Transverse colon (tissue), 4 donors: ENCODE measurements at regions not wholly inside any gene's neighbourhood (a gene's known extent, or its start where the extent isn't known, plus 50 kb on each side); places are given as distances from the start of the nearest gene placed in this dataset.

ENCODE experiments used
- DNase-seq: peaks from one replicate; pipeline ENCODE4 v3.0.0-alpha.2; 2019
- H3K27ac ChIP-seq, 4 donors: fragments of 200-600 bp; sonication (generic); 2 replicates each; pipeline ENCODE4 v1.5.1; 2016 to 2018; ENCODE audit warnings: inconsistent platforms in 4 of 4
- H3K27me3 ChIP-seq: fragments of 200-600 bp; sonication (generic); 2 replicates; pipeline ENCODE4 v1.5.1; 2017; ENCODE audit warnings: inconsistent platforms
- H3K36me3 ChIP-seq, 4 donors: fragments of 200-600 bp; sonication (generic); 2 replicates each; pipeline ENCODE4 v1.5.1; 2017 to 2019; ENCODE audit warnings: inconsistent platforms in 4 of 4
- H3K4me1 ChIP-seq, 4 donors: fragments of 200-600 bp; sonication (generic); 2 replicates each; pipeline ENCODE4 v1.5.1; 2017 to 2020; ENCODE audit warnings: inconsistent platforms in 4 of 4
- H3K4me3 ChIP-seq, 4 donors: fragments of 200-600 bp; sonication (generic); 1 replicate in 1 of 4; 2 replicates in 3 of 4; pipeline versions ENCODE4 v1.5.1 to v1.6.1; 2017 to 2019; ENCODE audit warnings: inconsistent platforms in 4 of 4
- H3K9me3 ChIP-seq, 2 donors: fragments of 200-600 bp; sonication (generic); 2 replicates each; pipeline ENCODE4 v1.5.1; 2017 to 2019; ENCODE audit warnings: inconsistent platforms in 2 of 2
- EP300 ChIP-seq: sonication (generic); formaldehyde crosslinking; IDR thresholded peaks from one replicate; pipeline ENCODE4 v1.6.1; 2017; ENCODE audit warnings: antibody characterized with exemption, low read depth
- POLR2A ChIP-seq: fragments of 450-650 bp; IDR thresholded peaks from one replicate; pipeline ENCODE4 v1.6.1; 2016; ENCODE audit warnings: antibody characterized with exemption, mild to moderate bottlenecking, moderate library complexity
- POLR2AphosphoS5 ChIP-seq, 3 donors: sonication (generic); formaldehyde crosslinking; IDR thresholded peaks; one replicate each; pipeline ENCODE4 v1.6.1; 2016; ENCODE audit warnings: antibody characterized with exemption in 3 of 3
- WGBS, 2 donors: methylation state at CpG; one replicate each; pipeline ENCODE4 v1.1.5; 2018; ENCODE audit warnings: low coverage in 1 of 2; 5-methylcytosine and 5-hydroxymethylcytosine counted together
- in situ Hi-C, 4 donors: fragments of 200-750 bp; cut with MboI; loops; one replicate each; pipeline versions ENCODE4 v1.15.0 to v1.15.1; 2017; ENCODE audit warnings: low sequenced_read_pairs in 3 of 4, low pct_ligation_motif_present in 1 of 4, low pct_unique_long_range_greater_than_20kb in 1 of 4
- intact Hi-C: fragments of 100-400 bp; cut with DNase I; formaldehyde crosslinking; loops from one replicate; pipeline ENCODE4 v1.15.1; 2023; ENCODE audit warnings: low total_unique reads
- TF ChIP-seq, protein P1 (sequence below), 5 experiments: fragments of 200-600 bp in 3 of 5; fragments of 450-650 bp in 2 of 5; sonication (generic) in 3 of 5; IDR thresholded peaks; 1 replicate in 2 of 5; 2 replicates in 3 of 5; pipeline ENCODE4 v1.5.1; 2016 to 2017; ENCODE audit warnings: antibody characterized with exemption in 5 of 5, inconsistent platforms in 3 of 5, mild to moderate bottlenecking in 2 of 5, moderate library complexity in 1 of 5

DNA sequence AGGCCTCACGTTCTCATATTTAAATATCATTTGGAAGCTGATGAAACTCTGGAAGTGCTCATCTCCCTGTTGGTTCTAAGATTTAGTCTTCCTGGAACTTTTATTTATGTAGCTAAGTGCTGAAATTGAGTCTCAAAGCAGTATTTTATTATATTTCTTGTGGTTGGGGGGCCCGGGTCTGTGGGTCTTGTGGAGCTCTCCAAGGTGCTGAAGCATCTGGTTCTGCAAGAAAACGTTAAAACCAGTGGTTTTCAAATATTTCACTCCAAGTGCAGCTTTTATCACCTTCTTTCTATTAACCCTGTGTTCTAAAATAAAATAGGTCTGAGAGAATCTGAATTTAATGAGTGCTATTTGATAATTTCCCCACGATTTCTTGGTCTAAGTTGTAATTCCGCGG is 1404.8 kb downstream of the TBC1D22A start:
- no peaks in the 10 kb centered on the region for H3K36me3 ChIP-seq
- no peaks in the 10 kb centered on the region for H3K27me3 ChIP-seq
- H3K4me3 ChIP-seq: no peak overlapping the region
- no peak overlapping the region for H3K27ac ChIP-seq
- no peak for DNase-seq
- H3K4me1 ChIP-seq: no peaks in the 10 kb centered on the region
- TF ChIP-seq POLR2AphosphoS5 (IDR thresholded peaks at IDR 0.05) (no peak), POLR2A (no peak), EP300 (no peak)
- TF ChIP-seq, protein P1, sequence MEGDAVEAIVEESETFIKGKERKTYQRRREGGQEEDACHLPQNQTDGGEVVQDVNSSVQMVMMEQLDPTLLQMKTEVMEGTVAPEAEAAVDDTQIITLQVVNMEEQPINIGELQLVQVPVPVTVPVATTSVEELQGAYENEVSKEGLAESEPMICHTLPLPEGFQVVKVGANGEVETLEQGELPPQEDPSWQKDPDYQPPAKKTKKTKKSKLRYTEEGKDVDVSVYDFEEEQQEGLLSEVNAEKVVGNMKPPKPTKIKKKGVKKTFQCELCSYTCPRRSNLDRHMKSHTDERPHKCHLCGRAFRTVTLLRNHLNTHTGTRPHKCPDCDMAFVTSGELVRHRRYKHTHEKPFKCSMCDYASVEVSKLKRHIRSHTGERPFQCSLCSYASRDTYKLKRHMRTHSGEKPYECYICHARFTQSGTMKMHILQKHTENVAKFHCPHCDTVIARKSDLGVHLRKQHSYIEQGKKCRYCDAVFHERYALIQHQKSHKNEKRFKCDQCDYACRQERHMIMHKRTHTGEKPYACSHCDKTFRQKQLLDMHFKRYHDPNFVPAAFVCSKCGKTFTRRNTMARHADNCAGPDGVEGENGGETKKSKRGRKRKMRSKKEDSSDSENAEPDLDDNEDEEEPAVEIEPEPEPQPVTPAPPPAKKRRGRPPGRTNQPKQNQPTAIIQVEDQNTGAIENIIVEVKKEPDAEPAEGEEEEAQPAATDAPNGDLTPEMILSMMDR (IDR thresholded peaks at IDR 0.05): no peak
- in situ Hi-C loops (no loop called here), intact Hi-C loops (no loop called here)
- no peaks in the 10 kb centered on the region for H3K9me3 ChIP-seq
- 56% methylated on average over 5 to 6 of the region's 6 CpGs for WGBS, 2 donors

DNA sequence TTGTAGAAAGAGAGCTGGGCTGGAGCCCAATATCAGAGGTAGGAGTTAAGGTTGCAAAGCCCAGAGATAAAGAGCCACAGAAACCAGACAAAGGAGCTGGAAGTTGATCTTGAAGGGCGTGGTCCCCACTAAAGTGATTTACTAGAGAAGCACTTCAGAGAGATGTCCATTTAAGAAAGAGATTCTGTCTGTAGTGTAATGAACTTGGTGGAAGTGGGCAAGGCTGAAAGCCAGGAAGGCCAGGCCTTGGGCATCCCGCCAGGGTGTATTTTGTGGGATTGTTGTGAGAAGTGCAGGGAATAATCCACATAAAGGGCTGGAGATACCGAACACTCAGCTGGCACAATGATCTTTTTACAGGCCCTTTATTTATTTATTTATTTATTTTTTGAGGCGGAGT is 1398.8 kb downstream of the TBC1D22A start:
- Histone ChIP-seq H3K9me3 (no peaks in the 10 kb centered on the region), H3K27me3 (no peaks in the 10 kb centered on the region), H3K27ac (no peak overlapping the region), H3K4me1 (peaks cover 0 to 14% (median 0%) of the 10 kb centered on the region in 4 donors), H3K4me3 (no peak overlapping the region), H3K36me3 (no peaks in the 10 kb centered on the region)
- intact Hi-C loops (no loop called here), in situ Hi-C loops (no loop called here)
- TF ChIP-seq POLR2A: no peak
- TF ChIP-seq, protein P1 (IDR thresholded peaks at IDR 0.05): no peak
- no peak for TF ChIP-seq EP300
- no peak for TF ChIP-seq POLR2AphosphoS5 (IDR thresholded peaks at IDR 0.05)
- WGBS, 2 donors: 45 to 51% methylated on average over 4 of the region's 4 CpGs
- DNase-seq: peak; percentile 29

DNA sequence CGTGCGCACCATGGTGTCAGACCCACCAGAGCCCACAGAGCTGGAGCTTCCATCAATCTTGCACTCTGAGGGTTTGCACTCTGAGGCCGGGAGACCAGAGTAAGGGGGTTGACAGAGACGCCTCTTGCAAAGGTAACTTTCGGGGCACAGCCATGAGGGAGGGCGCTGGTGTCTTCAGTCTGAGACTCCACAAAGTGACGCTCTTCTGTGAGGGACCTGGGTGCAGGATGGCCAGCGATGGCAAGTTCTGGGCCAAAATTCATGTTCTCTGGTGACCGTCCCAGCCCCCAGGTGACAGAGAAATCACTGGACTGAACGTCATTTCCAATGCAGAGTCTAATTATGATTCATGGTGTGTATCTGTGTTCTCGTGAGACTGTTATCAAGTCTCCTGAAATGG is 1395.2 kb downstream of the TBC1D22A start:
- no peak for DNase-seq
- H3K4me1 ChIP-seq: peaks cover 0 to 17% (median 0%) of the 10 kb centered on the region in 4 donors
- no peak overlapping the region for H3K27ac ChIP-seq
- WGBS, 2 donors: 91% methylated on average over 11 of the region's 11 CpGs; no CpG with 5 or more reads in 1 of the 2 donors
- H3K4me3 ChIP-seq: no peak overlapping the region
- in situ Hi-C loops: no loop called here
- H3K27me3 ChIP-seq: peaks cover 2% of the 10 kb centered on the region
- TF ChIP-seq, protein P1 (IDR thresholded peaks at IDR 0.05): no peak
- TF ChIP-seq EP300: no peak
- TF ChIP-seq POLR2A: no peak
- no peak for TF ChIP-seq POLR2AphosphoS5 (IDR thresholded peaks at IDR 0.05)
- H3K36me3 ChIP-seq: no peaks in the 10 kb centered on the region
- H3K9me3 ChIP-seq: no peaks in the 10 kb centered on the region
- intact Hi-C loops: no loop called here

DNA sequence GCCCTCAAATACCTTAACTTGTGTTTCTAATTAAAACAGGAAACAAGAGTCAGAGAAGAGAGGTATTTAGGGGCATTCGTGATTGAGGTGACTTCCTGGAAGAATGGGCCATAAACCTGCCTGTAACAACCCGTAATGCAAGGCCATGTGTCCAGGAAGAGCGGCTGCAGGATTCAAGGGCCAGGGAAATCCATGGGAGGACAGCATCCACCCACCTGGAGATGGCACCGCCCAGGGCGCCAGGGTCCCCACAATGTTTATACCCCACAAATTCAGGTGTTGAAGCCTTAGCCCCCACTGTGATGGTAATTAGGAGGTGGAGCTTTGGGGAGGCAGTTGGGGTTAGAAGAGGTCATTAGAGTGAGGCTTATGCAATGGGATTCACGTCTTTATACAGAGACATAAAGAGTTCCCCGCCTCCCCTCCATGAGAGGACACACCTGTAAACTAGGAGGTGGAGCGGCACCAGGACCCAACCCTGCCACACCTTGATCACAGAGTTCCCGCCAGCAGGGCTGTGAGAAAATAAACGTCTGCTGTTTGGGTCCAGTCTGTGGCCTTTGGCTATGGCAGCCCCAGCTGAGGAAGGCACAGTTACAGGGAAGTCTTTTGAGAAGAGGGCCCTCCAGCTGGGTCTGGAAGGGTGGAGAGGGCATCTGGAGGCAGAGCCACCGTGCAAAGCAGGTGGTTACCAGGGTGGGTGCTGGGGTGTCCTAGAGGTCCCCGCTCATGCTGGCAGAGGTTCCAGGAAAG is 1394.3 kb downstream of the TBC1D22A start:
- H3K9me3 ChIP-seq: no peaks in the 10 kb centered on the region
- WGBS, 2 donors: 47 to 53% methylated on average over 2 to 12 of the region's 12 CpGs
- peaks cover 0 to 15% (median 0%) of the 10 kb centered on the region in 4 donors for H3K4me1 ChIP-seq
- peak; percentile 66 for DNase-seq
- no peak for TF ChIP-seq POLR2A
- TF ChIP-seq POLR2AphosphoS5 (IDR thresholded peaks at IDR 0.05): no peak
- TF ChIP-seq, protein P1 (IDR thresholded peaks at IDR 0.05): no peak
- TF ChIP-seq EP300: no peak
- peak overlapping the region in 2 of 4 donors; percentile 4 to 22 for H3K27ac ChIP-seq
- H3K36me3 ChIP-seq: no peaks in the 10 kb centered on the region
- H3K4me3 ChIP-seq: no peak overlapping the region
- peaks cover 6% of the 10 kb centered on the region for H3K27me3 ChIP-seq
- in situ Hi-C loops (no loop called here), intact Hi-C loops (no loop called here)
